NT2/D1 (cell line): ENCODE measurements at regions not wholly inside any gene's neighbourhood (a gene's known extent, or its start where the extent isn't known, plus 50 kb on each side); places are given as distances from the start of the nearest gene placed in this dataset.
"Not testable (repeated sequence)": the region's sequence is repeated elsewhere in the genome, so short reads cannot be mapped to it uniquely, and the experiment has no call there.

Experiments used
- SUZ12 ChIP-seq: IDR thresholded peaks from 2 replicates; pipeline ENCODE4 v1.6.1; 2011; ENCODE audit not compliant: insufficient read length, insufficient read depth; ENCODE audit errors: extremely low read depth
- YY1 ChIP-seq: IDR thresholded peaks from 2 replicates; pipeline ENCODE4 v1.6.1; 2011; ENCODE audit not compliant: insufficient read length, insufficient read depth
- ZNF274 ChIP-seq: IDR thresholded peaks from 2 replicates; pipeline ENCODE4 v1.6.1; 2011; ENCODE audit warnings: mild to moderate bottlenecking, low read depth, low read length

DNA sequence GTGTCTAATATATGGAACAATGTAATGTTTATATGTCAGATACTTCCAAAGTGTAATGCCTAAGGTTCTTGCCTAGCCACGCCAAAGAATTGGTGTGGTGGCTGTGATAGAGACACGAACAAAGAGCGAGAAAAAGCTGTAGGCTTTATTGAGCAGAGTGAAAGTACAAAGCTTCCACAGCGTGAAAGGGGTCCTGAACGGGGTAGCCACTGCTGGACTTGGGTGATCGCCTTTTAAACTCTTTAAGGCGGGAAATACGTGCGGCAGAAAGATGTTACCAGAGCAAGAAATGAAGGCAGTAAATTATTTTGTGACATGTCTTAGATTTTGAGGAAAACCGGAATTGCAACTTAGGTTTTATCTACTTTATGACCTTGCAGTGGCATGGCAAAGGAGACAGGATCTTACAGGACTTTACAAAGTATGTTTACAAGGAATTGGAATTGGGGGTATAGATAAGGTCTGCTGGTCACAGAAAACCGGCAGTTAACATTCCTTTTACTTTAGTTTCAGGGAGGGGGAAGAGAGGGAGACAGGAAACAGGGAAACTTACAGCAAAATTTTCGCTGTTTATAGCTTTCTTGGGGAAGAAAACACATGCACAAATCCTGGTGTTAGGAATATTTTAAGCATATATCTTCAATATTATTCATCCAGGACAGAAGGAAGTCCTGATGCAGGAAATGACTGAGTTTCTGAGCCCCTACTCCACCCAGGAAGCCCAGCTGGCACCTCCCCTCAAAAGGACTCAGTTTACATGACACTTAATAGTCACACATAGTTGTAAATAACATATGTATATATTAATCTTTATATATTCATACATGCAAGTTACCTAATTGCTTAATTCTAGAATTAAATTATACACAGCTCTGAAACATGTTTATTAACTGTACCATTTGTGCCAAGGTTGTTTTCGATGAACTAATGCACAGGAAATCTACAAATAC lies 421.3 kb upstream of the PABPC4L start:
- TF ChIP-seq ZNF274, SUZ12, YY1: not testable (repeated sequence)
